Thyroid gland (tissue), 4 donors: ENCODE measurements at regions not wholly inside any gene's neighbourhood (a gene's known extent, or its start where the extent isn't known, plus 50 kb on each side); places are given as distances from the start of the nearest gene placed in this dataset.

Experiments used
- CTCF ChIP-seq, 6 experiments: fragments of 200-600 bp in 3 of 6; fragments of 450-650 bp in 3 of 6; sonication (generic) in 3 of 6; IDR thresholded peaks; one replicate each; pipeline ENCODE4 v1.5.1; 2016 to 2019; ENCODE audit warnings: antibody characterized with exemption in 6 of 6, mild to moderate bottlenecking in 2 of 6, inconsistent platforms in 1 of 6, moderate library complexity in 1 of 6
- POLR2A ChIP-seq, 2 donors: fragments of 450-650 bp; IDR thresholded peaks; one replicate each; pipeline ENCODE4 v1.6.1; 2017; ENCODE audit warnings: antibody characterized with exemption in 2 of 2, mild to moderate bottlenecking in 2 of 2, moderate library complexity in 1 of 2

- TF ChIP-seq CTCF (IDR thresholded peaks at IDR 0.05) (no peak), POLR2A (IDR thresholded peaks at IDR 0.05) (no peak)
Measured at GRCh38 chr12:111120578-111120977, 200.2 kb upstream of the MYL2 start.
